Activated gamma-delta T cell (primary cell): ENCODE measurements at regions not wholly inside any gene's neighbourhood (a gene's known extent, or its start where the extent isn't known, plus 50 kb on each side); places are given as distances from the start of the nearest gene placed in this dataset.

Source experiments
- DNase-seq: peaks from one replicate; lab custom pipeline; 2025; lab: John Stamatoyannopoulos, UW

GRCh38 chr13:59534806-59535205 is 628.9 kb downstream of the DIAPH3 start:
- no peak for DNase-seq

- no peak for DNase-seq
These were observed 626.2 kb downstream of the DIAPH3 start for GRCh38 chr13:59537500-59537899.

- DNase-seq = no peak
These were observed 625.2 kb downstream of the DIAPH3 start for GRCh38 chr13:59538512-59538911.

- DNase-seq = no peak
These were observed 621.4 kb downstream of the DIAPH3 start for GRCh38 chr13:59542303-59542702.

DNA sequence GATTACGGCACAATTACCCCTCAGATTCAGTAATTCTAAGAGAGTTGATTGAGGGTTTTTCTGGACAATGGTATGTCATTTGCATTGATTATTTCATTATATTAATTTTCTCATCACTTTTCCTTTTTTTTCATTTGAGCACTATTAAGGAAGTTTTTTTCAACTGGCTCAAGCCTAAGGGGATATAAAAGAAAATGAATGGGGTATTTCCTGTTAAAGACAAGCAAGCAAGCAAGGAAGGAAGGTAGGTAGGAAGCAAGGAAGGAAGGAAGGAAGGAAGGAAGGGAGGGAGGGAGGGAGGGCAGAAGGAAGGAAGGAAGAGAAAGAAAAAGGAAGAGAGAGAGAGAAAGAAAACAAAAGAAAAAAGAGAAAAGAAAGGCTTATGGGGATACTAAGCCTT is 620.3 kb downstream of the DIAPH3 start:
- DNase-seq = no peak

- DNase-seq = no peak
These were observed 618.7 kb downstream of the DIAPH3 start for GRCh38 chr13:59545007-59545406.

DNA sequence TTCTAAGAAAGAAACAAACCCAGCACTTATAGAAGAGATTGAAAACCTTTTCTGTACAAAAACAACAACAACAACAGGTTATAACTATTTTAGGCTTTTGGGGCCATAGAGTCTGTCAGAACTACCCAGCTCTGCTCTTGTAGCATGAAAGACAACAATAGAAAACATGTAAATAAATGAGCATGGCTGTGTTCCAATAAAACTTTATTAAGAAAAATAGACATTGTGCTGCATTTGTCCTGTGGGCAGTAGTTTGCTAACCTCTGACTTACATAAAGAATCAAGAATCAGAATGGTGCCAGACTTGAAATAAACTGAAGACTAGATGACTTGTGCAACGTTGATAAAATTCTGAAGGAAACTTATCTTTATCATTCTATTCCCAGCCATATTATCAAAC is 617.5 kb downstream of the DIAPH3 start:
- DNase-seq = no peak

GRCh38 chr13:59547950-59548349 is 615.8 kb downstream of the DIAPH3 start:
- no peak for DNase-seq

DNA sequence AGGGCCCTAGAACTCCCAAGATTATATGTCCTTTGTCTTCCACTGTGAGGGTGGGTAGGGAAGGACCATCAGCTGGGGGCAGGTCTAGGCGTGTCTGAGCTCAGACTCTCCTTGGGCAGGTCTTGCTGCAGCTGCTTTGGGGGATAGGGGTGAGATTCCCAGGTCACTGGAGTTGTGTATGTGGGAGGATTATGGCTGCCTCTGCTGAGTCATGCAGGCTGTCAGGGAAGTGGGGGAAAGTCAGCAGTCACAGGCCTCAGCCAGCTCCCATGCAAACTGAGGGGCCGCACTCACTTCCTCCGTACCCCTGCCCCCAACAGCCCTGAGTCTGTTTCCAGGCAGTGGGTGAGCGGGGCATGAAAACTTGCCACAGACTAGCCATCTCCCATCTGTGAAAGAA is 600.8 kb downstream of the DIAPH3 start:
- DNase-seq = no peak

GRCh38 chr13:59566561-59566960 is 597.2 kb downstream of the DIAPH3 start:
- DNase-seq = no peak

DNA sequence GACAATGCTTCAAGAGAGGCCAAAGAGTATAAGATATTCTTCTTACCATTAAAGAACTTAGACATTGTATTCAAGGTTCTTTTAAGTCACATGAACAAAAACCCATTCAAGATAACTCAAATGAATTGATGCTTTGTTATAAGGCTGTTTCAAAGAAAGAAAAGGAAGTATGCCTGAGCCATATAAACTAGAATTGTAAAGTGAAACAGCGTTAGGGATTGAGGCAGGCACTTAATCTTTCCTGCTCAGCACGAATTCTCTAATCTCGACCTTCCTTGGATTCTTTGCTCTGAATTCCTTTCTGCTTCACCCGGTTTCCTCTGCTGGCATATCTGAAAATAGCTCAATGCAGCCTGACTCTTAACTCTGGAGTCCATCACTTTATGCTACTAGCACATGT is 595.4 kb downstream of the DIAPH3 start:
- DNase-seq = no peak

GRCh38 chr13:59570204-59570603 is 593.5 kb downstream of the DIAPH3 start:
- DNase-seq = no peak

DNA sequence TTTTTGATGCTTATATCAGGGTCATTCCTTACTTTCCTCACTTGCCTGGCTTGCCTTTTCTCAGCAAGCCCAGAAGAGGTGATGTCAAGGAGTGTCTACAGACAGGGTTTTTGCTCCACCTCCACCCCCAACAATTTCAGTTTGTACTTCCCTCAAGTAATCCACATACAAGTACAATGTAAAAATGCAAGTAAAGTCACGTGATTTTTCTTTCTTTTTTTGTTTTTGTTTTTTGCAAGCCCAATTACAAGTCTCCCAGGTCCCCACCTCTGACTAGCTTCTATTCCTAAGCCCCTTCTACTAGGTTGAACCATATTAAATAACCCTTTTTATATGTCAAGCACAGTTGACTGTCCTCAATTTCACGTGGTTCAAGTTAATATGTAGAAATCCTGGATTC is 579.6 kb downstream of the DIAPH3 start:
- DNase-seq = no peak

DNA sequence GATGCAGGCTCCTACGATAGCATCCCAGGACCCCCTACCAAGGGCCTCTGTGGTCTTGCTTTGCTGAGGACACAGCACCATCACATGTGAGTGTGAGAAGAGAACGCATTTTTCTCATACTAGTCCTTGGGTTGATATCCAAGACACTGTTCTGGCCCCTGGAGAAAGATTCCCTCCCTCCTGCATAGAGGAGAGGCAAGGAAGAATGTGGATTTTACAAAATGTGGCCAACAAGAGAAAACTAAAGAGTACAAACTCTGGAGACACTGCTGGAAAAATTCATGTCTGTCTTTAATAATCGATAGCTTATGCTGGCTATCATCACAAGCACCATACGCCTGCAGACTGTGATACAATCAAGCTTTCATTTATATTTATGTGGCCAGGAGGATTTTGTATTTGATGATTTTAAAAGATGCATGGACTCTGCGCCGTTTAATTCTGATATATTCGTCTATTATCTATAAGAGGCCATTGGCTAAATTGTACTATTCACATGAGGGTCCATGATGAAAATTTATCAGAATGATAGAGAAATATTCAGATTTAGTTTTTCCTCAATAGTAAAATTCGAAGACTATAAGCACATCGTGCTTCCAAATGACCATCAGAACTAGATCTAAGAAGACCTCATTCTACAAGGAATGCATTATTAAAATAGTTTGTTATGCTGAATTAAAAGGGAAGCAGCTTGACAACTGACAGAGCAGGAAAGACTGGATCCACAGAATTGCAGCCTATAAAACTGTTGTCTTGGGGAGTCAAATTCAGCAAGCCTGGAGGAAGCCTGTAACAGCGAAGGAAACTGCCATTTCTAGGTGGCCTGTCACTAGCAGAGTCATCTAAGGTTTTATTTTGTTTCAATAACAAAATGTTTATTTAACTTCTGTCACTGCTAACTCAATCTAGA is 578.7 kb downstream of the DIAPH3 start:
- no peak for DNase-seq

DNA sequence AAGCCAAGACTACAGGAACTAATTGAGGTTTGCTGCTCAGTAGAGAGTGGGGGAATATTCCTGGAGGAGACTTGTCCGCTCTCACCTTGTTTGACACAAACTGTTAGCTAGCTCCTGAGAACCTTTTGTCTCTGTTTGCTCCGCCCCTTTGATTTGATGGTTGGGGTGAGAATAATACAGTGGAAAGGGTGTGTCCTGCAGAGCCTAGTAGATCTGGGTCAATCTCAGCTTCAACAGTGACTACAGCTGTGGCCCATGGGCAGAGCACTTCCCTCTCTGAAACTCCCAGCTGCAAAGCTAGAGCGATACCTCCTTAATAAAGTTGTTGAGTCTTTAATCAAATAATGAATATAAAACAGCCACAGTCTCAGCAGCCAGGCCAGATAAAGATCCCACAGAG is 576.7 kb downstream of the DIAPH3 start:
- DNase-seq = no peak

DNA sequence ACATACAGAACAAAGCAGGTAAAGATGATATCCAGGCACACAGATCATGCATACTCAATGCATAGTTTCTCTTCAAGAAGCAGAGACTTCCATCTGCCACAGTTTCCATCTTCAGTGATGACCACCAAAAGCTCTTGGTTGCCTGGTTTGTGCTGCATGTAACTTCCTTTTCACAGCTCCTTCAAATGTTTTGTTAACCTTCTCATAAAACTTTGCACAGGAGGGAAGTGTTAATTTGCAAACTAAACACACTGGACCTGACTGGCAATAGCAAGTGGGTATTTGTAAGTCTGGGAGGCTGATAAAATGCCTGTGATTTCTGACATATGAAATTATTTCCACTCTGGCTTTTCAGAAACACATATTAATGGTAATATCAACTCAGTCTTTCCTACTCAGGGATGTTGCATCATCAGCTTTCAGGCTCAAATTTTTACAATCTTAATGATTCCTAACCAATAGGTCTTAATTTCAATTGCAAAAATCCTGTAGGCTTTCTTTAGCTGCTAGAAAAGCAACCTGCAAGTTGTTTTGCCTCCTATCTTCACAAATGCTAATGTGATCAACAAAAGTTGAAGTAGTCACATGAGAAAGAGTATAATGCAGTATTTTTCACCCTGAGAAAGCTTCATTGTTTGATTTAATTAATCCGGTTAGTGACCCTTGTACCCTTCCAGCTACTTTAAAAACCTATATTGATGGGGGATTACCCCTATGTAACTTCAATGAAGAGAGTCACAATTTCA is 575.6 kb downstream of the DIAPH3 start:
- DNase-seq = no peak

GRCh38 chr13:59588717-59589067 is 575.0 kb downstream of the DIAPH3 start:
- DNase-seq = no peak

DNA sequence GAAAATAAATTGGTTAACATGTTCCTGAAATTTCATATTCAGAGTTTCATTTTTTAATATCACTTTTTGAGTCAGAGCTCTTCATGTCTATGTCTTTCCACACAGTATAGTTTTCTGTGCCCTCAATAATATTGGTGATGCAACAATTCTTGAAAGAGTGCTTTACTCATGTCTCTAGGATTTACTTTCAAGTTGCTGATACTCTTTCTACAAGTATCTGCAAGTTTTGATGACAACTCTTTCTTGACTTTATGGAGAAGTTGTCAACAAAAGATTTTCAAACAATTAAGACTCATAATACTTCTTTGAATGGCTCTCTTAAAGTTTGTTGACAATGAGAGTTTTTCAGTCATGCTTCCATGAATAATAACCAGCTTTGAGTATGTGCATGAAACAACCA is 561.7 kb downstream of the DIAPH3 start:
- no peak for DNase-seq

- DNase-seq = no peak
These were observed 560.1 kb downstream of the DIAPH3 start for GRCh38 chr13:59603646-59604045.

- no peak for DNase-seq
These were observed 556.6 kb downstream of the DIAPH3 start for GRCh38 chr13:59607172-59607571.

DNA sequence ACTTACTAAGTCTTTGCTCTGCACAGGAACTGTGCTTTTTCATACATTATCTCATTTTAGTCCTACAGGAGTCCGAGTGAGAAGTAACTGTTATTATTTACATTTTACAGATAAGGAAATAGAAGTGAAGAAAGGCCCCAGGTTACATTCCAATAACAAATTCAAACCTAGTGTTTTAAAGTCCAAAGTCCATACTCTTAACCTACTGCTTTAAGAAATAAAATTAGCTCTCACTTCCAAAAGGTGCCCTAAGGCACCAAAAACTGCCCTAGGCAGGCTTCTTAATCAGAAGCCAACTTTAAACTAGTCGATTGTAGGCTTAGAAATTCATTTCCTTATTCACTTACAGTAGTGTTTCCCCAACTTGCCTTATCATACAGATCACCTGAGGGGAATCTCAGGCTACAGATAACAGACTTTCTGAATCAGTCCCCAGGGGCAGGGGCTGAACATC is 555.9 kb downstream of the DIAPH3 start:
- DNase-seq = no peak

GRCh38 chr13:59609421-59609820 is 554.3 kb downstream of the DIAPH3 start:
- no peak for DNase-seq
